ENCODE measurements at regions not wholly inside any gene's neighbourhood (a gene's known extent, or its start where the extent isn't known, plus 50 kb on each side); places are given as distances from the start of the nearest gene placed in this dataset.

GRCh38 chr2:168307379-168307778, 60.0 kb upstream of the STK39 start:
- Histone ChIP-seq H3K27ac (ENCODE audit: low read depth, low read length) (no peak overlapping the region), H3K79me1 (ENCODE audit: low read depth, low read length) (no peaks in the 10 kb centered on the region), H3K4ac (replicated peaks; ENCODE audit: insufficient read length, low read depth, low read length) (no peak overlapping the region), H2AK5ac (ENCODE audit: low read depth, low read length) (no peak overlapping the region), H3K56ac (replicated peaks; ENCODE audit: insufficient read length, low read depth, low read length) (no peak overlapping the region), H3K4me2 (ENCODE audit: insufficient read depth in 1 of 2, low read depth in 2 of 2, low read length in 2 of 2) (no peak overlapping the region), H3K4me3 (ENCODE audit: extremely low read depth in 1 of 4, insufficient read depth in 2 of 4, low read depth in 3 of 4, low read length in 4 of 4) (no peak overlapping the region), H4K20me1 (replicated peaks in 1 of 2; ENCODE audit: control insufficient read depth in 1 of 2, insufficient read depth in 2 of 2, low read length in 2 of 2) (no peaks in the 10 kb centered on the region), H4K8ac (ENCODE audit: extremely low read depth, insufficient read depth, low read length) (no peak overlapping the region), H4K5ac (ENCODE audit: insufficient read length, low read depth, low read length) (no peak overlapping the region), H2AFZ (ENCODE audit: low read length) (no peak overlapping the region), H2BK12ac (ENCODE audit: low read depth, low read length) (no peak overlapping the region), H3K27me3 (replicated peaks in 1 of 4; ENCODE audit: control insufficient read depth in 3 of 4, extremely low read depth in 1 of 4, insufficient read depth in 3 of 4, low read length in 3 of 4) (no peaks in the 10 kb centered on the region), H2BK20ac (ENCODE audit: low read length) (no peak overlapping the region), H3K18ac (ENCODE audit: extremely low read depth, low read length) (no peak overlapping the region), H2BK120ac (replicated peaks; ENCODE audit: low read depth, low read length) (no peak overlapping the region), H3K9ac (replicated peaks in 1 of 4; ENCODE audit: extremely low read depth in 1 of 4, low read depth in 3 of 4, low read length in 3 of 4) (no peak overlapping the region), H3K9me3 (ENCODE audit: insufficient read depth in 2 of 2, low read depth in 1 of 2, low read length in 1 of 2) (peaks cover 0 to 7% of the 10 kb centered on the region in 2 experiments; a peak in 1 of 4 replicates), H2BK5ac (ENCODE audit: low read depth, low read length) (no peak overlapping the region), H3K79me2 (ENCODE audit: control insufficient read depth in 1 of 2, insufficient read depth in 2 of 2, low read length in 2 of 2) (no peaks in the 10 kb centered on the region), H2BK15ac (ENCODE audit: low read length) (no peak overlapping the region), H3K23me2 (ENCODE audit: low read depth, low read length) (no peaks in the 10 kb centered on the region), H4K91ac (replicated peaks; ENCODE audit: insufficient read length, low read length) (no peak overlapping the region), H3K23ac (ENCODE audit: insufficient read length) (no peak overlapping the region), H3K14ac (ENCODE audit: insufficient read length) (no peak overlapping the region), H3K4me1 (replicated peaks in 1 of 4; ENCODE audit: control insufficient read depth in 3 of 4, insufficient read depth in 4 of 4, low read length in 3 of 4) (no peaks in the 10 kb centered on the region), H3K36me3 (ENCODE audit: control insufficient read depth in 2 of 4, insufficient read depth in 4 of 4, low read length in 3 of 4) (no peaks in the 10 kb centered on the region)
- CTCF ChIA-PET (ENCODE audit: partially characterized antibody) = interaction anchor here (1.0 to 1.6 kb wide), 2 partner anchors 15 to 399 kb away, joined by 3 read pairs; no protein-coding TSS in a partner anchor
- DNase-seq (ENCODE audit: low read depth in 1 of 2, low spot score in 2 of 2) (no peak), FAIRE-seq (no peak)
- POLR2A ChIA-PET (ENCODE audit: partially characterized antibody) = no interaction called here
- TF ChIP-seq GABPA (IDR thresholded peaks at IDR 0.05; ENCODE audit: borderline replicate concordance, insufficient read depth, low read length) = no peak
- TF ChIP-seq USF2 (IDR thresholded peaks at IDR 0.05; ENCODE audit: low read length) = no peak
- TF ChIP-seq BACH1 (IDR thresholded peaks at IDR 0.05; ENCODE audit: low read length) = no peak
- TF ChIP-seq JUND (IDR thresholded peaks at IDR 0.05; ENCODE audit: low read length) = no peak
- no peak for TF ChIP-seq MAX (IDR thresholded peaks at IDR 0.05)
- TF ChIP-seq KDM4A (IDR thresholded peaks at IDR 0.05; ENCODE audit: low read depth, low read length, severe bottlenecking) = no peak
- TF ChIP-seq TEAD4 (IDR thresholded peaks at IDR 0.05; ENCODE audit: low read depth, low read length) = no peak
- TF ChIP-seq BCL11A (IDR thresholded peaks at IDR 0.05; ENCODE audit: low read depth in 2 of 2, low read length in 2 of 2) = no peak
- no peak for TF ChIP-seq JUN (IDR thresholded peaks at IDR 0.05; ENCODE audit: low read depth, low read length)
- TF ChIP-seq KDM1A (IDR thresholded peaks at IDR 0.05; ENCODE audit: borderline replicate concordance, low read length) = no peak
- TF ChIP-seq E2F6 (IDR thresholded peaks at IDR 0.05) = no peak
